ENCODE measurements at regions not wholly inside any gene's neighbourhood (a gene's known extent, or its start where the extent isn't known, plus 50 kb on each side); places are given as distances from the start of the nearest gene placed in this dataset.
"Not testable (repeated sequence)": the region's sequence is repeated elsewhere in the genome, so short reads cannot be mapped to it uniquely, and the experiment has no call there.

DNA sequence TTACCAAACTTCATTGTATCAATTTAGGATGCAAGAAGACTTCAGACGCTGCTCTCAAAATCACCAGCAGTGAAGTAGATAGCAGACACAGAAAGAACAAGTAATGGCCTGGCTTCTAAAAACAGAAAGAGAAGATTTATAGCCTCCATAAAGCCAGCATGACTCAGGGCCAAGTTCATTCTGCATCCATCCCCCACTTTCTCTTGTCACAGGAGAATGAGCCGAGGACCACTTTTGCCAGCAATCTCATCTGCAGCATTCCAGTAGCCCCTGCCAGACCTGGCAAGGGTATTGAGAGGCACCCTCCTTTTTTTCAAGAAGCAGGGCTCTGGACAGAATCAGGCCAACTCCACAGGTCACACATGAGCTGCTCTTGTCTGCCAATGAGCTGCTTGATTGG, 355.4 kb upstream of the SOX9 start:
- FAIRE-seq: no peak

- no peak for FAIRE-seq
These were observed 351.0 kb upstream of the SOX9 start for GRCh38 chr17:71769850-71770249.

GRCh38 chr17:71777048-71777640, 343.7 kb upstream of the SOX9 start:
- no peak for FAIRE-seq

DNA sequence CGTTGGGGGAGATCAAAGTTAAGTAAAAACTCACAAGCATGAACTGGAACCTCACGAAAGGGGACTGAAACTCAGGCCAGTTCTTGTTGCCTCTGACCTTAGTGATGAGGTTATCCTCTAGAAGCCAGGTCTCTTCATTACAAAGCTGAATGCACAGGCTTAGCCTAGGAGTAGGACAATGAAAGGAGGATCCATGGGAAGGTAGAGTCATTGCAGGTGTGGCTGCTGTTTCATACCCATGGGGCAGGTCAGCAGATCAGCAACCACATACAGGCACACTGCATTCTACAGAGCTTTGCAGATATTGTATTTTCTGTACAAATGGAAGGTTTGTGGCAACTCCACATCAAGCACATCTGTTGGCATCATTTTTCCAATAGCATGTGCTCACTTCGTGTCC, 341.3 kb upstream of the SOX9 start:
- FAIRE-seq: no peak

DNA sequence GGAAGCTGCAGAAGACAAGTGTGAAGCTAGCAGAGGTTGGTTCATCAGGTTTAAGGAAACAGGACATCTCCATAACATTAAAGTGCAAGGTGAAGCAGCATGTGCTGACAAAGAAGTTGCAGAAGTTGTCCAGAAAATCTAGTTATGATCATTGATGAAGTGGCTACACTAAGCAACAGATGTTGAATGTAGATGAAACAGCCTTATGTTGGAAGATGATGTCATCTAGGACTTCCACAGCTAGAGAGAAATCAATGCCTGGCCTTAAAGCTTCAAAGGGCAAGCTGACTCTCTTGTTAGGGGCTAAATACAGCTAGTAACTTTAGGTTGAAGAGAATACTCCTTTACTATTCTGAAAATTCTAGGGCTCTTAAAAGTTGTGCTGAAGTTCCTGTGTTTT, 340.2 kb upstream of the SOX9 start:
- FAIRE-seq: no peak

- not testable (repeated sequence) for FAIRE-seq
These were observed 338.8 kb upstream of the SOX9 start for GRCh38 chr17:71782021-71782420.

DNA sequence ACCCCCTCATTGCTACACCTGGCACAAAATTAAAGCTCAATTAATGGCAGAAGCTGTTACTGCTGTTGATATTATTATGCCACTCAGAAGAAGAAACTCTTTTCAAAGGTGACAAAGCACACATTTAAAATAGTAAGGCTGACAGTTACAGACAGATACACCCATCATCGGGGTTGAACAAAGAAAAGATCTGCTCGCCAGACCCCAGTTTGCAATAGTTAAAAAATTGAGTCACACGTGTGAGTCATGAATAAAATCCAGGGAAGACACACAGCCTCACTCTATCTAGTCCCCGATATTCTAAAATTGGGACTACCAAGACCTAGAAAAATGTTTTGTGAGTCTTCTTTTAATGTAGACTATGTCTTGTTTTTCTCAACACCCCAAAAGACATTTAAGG, 330.0 kb upstream of the SOX9 start:
- no peak for FAIRE-seq

DNA sequence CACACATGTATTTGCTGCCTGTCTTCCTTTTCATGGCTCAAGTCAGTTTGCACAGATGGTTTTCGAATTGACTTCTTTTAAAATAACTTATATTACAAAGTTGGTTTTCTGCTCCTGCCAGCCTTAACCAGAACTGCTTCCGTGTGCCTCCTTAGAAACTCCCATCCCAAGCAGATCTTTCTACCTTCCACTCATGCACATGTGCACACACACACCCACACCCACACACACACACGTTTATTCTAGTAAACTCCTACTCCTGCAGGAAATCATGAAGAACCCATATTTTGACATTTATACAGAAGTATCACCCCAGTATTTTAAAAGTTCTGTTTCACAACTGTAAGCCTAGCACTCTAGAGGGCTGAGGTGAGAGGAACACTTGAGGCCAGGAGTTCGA, 329.5 kb upstream of the SOX9 start:
- no peak for FAIRE-seq

DNA sequence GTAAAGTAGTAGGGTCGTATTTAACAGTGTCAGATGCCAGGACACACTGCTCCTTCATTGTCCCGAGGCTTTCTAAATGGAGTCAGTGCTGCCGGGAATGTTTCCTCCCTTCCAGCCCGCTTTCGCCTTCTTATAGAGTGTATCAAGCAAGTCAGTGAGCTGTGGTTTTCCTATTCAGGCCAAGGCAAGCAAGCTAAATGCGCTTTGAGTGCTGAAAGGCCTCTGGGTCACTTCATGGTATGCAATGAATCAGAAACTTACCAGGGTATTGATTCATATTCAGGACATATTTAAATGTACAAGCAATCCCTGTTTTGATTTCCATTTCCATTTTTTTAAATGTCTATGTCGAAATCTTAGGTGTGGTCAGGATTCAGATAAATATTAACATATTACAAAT, 327.9 kb upstream of the SOX9 start:
- no peak for FAIRE-seq

DNA sequence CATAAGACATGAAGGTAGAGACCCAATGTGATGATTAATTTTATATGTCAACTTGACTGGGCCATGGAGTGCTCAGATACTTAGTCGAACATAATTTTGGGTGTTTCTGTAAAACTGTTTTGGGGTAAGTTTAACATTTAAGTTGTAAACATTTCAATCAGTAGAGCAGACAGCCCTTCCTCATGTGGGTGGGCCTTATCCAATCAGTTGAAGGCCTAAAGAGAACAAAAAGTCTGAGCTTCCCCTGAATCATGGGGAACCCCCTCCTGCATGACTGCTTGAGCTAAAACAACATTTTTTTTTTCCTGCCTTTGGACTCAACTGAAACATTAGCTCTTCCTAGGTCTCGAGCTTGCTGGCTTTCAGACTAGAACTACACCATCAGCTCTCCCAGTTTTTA, 327.3 kb upstream of the SOX9 start:
- FAIRE-seq: no peak

GRCh38 chr17:71798701-71799100, 322.1 kb upstream of the SOX9 start:
- no peak for FAIRE-seq

DNA sequence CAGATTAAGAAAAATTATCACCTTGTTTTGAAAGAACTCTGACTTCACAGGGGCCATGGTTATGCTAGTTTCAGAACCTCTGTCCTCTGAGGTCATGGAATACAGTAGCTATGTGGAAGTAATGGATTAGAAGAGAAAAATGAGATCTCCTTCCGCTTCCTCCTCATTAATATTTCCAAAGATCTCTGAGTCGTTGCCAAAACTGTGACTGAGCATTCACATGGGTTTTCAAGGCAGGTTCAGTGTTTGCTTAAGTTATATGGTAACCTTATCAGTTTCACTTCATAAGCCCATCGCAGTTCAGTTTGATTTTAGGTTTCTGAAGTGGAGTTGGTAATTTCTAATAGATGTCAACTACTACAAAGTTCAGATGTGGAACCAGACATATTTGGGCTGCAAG, 321.2 kb upstream of the SOX9 start:
- no peak for FAIRE-seq

- FAIRE-seq: no peak
These were observed 319.5 kb upstream of the SOX9 start for GRCh38 chr17:71801301-71801700.

- FAIRE-seq: no peak
These were observed 318.2 kb upstream of the SOX9 start for GRCh38 chr17:71802663-71803062.

DNA sequence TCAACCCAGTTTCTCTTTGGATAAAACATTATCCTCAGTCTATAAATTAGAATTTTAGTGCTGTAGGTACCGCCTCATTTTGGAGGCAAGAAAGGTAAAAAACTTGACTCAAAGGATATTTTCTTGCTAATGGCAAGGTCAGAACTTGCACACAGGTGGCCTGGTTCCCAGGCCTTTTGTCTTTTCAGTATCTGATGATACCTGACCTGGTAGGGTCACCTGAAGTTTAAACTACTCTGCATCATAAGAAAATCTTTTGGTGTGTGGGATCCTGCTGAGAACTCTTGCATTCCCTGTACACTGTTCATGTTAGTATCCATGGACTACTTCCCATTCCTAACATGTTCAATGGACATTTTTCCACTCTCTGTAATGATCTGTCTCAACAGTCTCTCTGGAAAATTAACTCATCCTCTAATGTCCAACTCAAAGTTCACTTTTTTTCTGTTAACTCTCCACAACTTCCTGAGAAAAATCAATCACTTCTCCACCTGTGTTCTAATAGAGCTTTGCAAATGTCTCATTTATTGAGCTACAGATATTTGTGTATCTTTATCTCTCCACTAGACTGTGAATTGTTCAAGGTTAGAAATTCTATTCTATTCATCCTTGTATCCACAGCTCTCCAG, 317.1 kb upstream of the SOX9 start:
- FAIRE-seq: no peak

DNA sequence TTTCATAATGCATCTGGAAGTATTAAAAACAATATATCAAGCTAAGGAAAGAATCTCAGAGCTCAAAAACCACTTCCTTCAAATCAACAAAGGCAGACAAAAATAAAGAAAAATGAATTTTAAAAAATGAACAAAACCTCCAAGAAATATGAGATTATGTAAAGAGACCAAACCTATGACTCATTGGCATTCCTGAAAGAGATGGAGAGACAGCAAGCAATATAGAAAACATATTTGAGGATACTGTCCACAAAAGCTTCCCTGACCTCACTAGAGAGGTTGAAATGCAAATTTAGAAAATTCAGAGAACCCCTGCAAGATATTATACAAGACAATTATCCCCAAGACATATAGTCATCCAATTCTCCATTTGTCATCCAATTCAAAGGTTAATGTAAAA, 311.3 kb upstream of the SOX9 start:
- no peak for FAIRE-seq

DNA sequence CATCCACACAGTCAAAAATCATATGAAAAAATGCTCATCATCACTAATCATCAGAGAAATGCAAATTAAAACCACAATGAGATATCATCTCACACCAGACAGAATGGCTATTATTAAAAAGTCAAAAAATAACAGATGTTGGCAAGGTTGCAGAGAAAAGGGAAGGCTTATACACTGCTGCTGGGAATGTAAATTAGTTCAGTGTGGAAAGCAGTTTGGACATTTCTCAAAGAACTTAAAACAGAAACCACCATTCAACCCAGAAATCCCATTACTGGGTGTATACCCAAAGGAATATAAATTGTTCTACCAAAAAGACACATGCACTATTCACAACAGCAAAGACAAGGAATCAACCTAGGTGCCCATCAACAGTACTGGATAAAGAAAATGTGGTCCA, 307.0 kb upstream of the SOX9 start:
- not testable (repeated sequence) for FAIRE-seq

- FAIRE-seq: no peak
These were observed 299.3 kb upstream of the SOX9 start for GRCh38 chr17:71821511-71821910.

- FAIRE-seq: no peak
These were observed 296.1 kb upstream of the SOX9 start for GRCh38 chr17:71824671-71825070.

DNA sequence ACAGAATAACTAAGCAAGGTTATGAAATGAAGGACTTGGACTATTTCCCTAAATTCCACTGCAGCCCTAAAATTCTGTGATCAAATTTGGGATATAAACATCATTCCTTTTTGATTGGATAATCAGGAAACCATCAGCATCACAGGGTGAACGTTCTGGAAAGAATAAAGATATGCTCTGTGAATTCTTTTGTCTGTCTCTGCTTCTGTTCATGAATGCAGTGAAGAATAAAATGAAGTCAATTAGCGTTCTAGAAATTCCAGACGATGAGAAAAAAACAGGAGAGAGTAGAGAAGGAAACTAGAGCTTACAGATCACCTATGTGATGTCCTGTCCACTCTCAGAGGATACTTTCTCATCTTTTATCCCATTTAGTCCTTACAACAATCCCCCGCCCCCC, 295.1 kb upstream of the SOX9 start:
- no peak for FAIRE-seq

DNA sequence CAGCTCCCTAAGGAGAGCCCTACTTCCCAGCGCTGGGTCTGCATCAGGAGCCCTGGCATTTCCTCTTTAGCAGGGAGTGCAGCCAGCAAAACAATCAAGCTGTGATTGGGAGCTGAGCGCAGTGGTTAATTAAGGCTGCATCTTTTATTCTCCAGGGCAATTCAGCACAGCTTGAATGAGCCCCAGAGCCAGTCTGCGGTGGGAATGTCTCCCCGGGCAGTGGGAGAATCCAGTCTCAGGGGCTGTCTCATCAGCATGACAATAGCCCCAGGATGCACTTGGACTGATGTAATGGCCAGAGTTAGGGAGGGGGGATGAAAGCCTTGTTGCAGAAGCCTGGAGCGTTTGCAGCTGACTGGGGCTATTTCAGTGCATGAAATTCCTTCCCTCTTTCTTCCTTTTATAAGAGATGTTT, 292.6 kb upstream of the SOX9 start:
- FAIRE-seq: no peak

DNA sequence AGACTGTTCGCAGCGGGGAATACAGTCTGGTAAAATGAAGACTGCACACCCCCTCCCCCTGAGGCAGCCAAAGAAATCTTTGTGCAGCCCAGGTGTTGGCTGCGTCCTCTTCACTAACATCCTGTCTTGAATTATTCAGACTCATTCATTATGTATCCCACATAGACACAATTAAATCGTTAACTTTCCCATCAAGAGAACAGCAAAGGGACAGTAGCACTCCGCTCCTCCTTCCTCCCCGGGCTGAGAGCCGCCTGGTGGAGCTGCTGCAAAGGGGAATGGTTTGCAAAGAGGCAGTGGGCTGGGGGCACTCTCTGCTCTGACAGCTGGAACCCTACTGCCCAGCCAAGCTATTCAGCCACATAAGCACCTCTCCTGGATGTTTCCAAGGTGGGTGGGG, 290.0 kb upstream of the SOX9 start:
- no peak for FAIRE-seq

DNA sequence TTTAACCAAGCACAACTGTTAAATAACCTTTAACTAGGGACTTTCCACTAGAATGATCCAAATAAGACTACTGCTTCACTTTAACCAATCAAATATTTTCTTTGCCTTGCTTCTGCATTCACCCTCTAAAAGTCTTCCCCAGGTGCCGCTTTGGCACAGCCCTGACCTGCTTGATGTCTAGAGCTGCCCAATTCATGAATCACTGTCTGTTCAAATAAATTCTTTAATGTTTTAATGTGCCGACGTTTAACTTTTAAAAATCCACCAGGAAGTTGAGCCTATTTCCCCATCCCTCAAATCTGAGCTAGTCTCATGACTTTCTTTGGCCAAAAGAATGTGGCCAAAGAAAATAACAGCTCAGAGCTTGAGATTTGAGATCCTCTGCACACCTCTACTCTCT, 277.8 kb upstream of the SOX9 start:
- FAIRE-seq: no peak

GRCh38 chr17:71845337-71845736, 275.5 kb upstream of the SOX9 start:
- no peak for FAIRE-seq

DNA sequence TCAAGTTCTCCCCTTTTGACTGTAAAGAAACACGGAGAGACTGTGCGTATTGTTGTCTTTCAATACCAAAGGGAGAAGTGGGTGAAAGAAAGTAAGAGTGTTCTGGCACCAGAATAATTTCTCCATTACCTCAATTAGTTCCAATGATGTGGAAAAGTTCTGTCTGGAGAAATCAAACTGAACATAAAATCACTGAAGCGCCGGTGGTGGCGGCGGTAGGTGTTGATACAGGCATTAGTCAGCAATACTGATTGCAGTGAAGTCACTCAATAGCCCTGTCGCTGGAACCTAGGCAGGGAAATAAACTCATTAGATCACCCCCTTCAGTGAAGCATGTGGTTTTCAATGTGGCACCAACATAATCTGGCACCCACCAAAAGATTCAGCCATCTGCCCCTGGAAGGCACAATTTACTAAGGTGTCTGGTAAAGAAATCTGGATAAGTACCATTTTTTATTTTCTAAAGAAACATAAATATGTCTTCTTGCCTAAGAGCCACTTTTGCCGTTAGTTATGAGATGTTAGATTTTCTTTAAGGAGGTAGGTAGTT, 274.2 kb upstream of the SOX9 start:
- FAIRE-seq: no peak
